GM23248 (cell line): ENCODE measurements at regions not wholly inside any gene's neighbourhood (a gene's known extent, or its start where the extent isn't known, plus 50 kb on each side); places are given as distances from the start of the nearest gene placed in this dataset.

Experiments used
- EZH2 ChIP-seq: fragments of 200-600 bp; sonication (generic); IDR thresholded peaks from 2 replicates; pipeline ENCODE4 v1.6.1; 2018; ENCODE audit warnings: antibody characterized with exemption, mild to moderate bottlenecking; ENCODE audit not compliant: insufficient read depth, poor library complexity, severe bottlenecking
- EZH2phosphoT487 ChIP-seq: fragments of 200-600 bp; sonication (generic); IDR thresholded peaks from 2 replicates; pipeline ENCODE4 v1.6.1; 2018; ENCODE audit warnings: antibody characterized with exemption, moderate library complexity, mild to moderate bottlenecking, low read depth; ENCODE audit not compliant: insufficient read depth

DNA sequence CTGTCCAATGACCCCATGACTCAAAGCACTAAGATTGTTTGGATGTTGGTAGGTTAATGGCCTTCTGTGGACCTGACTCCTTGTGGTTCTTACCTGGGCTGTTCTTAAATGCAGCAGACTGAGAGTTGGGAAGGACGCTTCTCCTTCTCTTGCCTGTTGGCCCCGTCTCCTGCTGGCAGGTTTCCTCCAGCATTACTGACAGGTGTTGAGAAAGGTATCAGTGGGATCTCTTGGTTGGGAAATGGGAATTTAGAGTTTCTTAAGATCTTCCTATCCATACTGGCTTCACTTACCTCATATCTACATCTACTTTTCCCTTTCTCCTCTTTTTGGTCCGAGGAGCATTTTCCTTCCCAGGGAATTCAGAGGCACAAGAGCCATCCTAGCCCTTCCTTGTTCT lies 57.9 kb downstream of the TET3 start:
- TF ChIP-seq EZH2 (no peak), EZH2phosphoT487 (no peak)
